ENCODE measurements at regions not wholly inside any gene's neighbourhood (a gene's known extent, or its start where the extent isn't known, plus 50 kb on each side); places are given as distances from the start of the nearest gene placed in this dataset.

DNA sequence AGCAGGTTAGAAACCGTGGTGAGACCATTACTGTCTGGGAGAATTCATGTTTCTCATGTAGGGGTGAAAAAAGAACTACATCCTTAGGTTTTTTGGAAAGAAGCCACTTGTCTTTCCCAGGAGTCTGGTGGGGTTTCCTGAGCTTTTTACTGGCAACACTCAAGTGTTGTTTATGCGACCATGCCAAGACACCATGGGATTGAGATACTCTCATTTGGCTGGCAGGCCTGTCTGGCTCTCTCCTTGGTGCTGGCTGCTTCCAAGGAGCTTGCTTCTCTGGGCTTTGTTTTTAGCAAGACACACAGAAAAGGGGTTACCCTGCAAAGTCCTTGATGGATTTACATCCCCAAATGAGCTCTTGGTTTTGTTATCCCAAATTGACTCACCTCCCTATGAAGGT lies 80.9 kb upstream of the ISL1 start:
- Mint-ChIP-seq H3K36me3 (no peaks in the 10 kb centered on the region), H3K27me3 (no peaks in the 10 kb centered on the region), H3K4me1 (ENCODE audit: low read depth) (no peaks in the 10 kb centered on the region), H3K27ac (no peak overlapping the region), H3K9me3 (peaks cover 22% of the 10 kb centered on the region), H3K4me3 (no peak overlapping the region)
- ChIA-PET POLR2A (no interaction called here), CTCF (no interaction called here)
- no peak for DNase-seq
- intact Hi-C loops (cut with micrococcal nuclease): no loop called here

DNA sequence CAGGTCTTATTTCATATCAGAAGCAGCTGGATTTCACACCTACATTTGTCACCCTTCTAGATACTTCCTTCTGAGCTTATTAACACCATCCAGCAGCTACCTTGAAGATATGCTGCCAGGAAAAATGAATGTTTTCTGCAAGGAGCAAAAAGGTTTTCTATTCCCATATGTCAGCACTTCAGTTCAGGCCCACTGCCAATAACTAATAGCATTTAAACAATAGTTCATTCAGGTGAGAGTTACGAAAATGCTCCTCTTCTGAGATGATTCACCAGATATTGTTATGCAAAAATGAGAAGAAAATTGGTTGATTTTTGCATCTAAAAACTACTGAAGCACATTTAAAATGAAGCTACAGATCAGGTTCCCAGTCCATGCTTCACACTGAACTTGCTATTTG lies 56.4 kb upstream of the ISL1 start:
- intact Hi-C loops (cut with micrococcal nuclease): no loop called here

More for the DNA sequence above, 56.4 kb upstream of the ISL1 start:
- CTCF ChIA-PET: no interaction called here
- Mint-ChIP-seq H3K9me3 (peaks cover 4% of the 10 kb centered on the region), H3K4me3 (no peak overlapping the region), H3K27me3 (no peaks in the 10 kb centered on the region), H3K36me3 (no peaks in the 10 kb centered on the region), H3K27ac (no peak overlapping the region), H3K4me1 (ENCODE audit: low read depth) (no peaks in the 10 kb centered on the region)
- POLR2A ChIA-PET: no interaction called here
- DNase-seq: no peak
